ENCODE measurements at regions not wholly inside any gene's neighbourhood (a gene's known extent, or its start where the extent isn't known, plus 50 kb on each side); places are given as distances from the start of the nearest gene placed in this dataset.

- DNase-seq (no peak), ATAC-seq (no peak)
- intact Hi-C loops (cut with DNase I): no loop called here
- 54% methylated on average over 2 of the region's 2 CpGs for WGBS
- no peaks in the 10 kb centered on the region for H3K27me3 ChIP-seq (ENCODE audit: control insufficient read depth, insufficient read depth)
- no peak overlapping the region for H3K27ac ChIP-seq (ENCODE audit: low read length)
- H3K9me3 ChIP-seq (ENCODE audit: control insufficient read depth, low read length): no peaks in the 10 kb centered on the region
- H3K4me3 ChIP-seq (ENCODE audit: low read length): no peak overlapping the region
- H3K4me1 ChIP-seq (ENCODE audit: control insufficient read depth, insufficient read depth, low read length): no peaks in the 10 kb centered on the region
These were observed 132.8 kb upstream of the ZPLD1 start for GRCh38 chr3:102302020-102302419.

GRCh38 chr3:102304550-102304949 lies 130.3 kb upstream of the ZPLD1 start:
- Histone ChIP-seq H3K4me1 (ENCODE audit: control insufficient read depth, insufficient read depth, low read length) (no peaks in the 10 kb centered on the region), H3K9me3 (ENCODE audit: control insufficient read depth, low read length) (no peaks in the 10 kb centered on the region), H3K27me3 (ENCODE audit: control insufficient read depth, insufficient read depth) (no peaks in the 10 kb centered on the region), H3K27ac (ENCODE audit: low read length) (no peak overlapping the region), H3K4me3 (ENCODE audit: low read length) (no peak overlapping the region)
- intact Hi-C loops (cut with DNase I): no loop called here
- DNase-seq (no peak), ATAC-seq (no peak)
- WGBS: 57% methylated on average over 3 of the region's 3 CpGs

GRCh38 chr3:102307442-102307841 lies 127.4 kb upstream of the ZPLD1 start:
- intact Hi-C loops (cut with DNase I): no loop called here
- ATAC-seq (no peak), DNase-seq (no peak)
- Histone ChIP-seq H3K27ac (ENCODE audit: low read length) (no peak overlapping the region), H3K9me3 (ENCODE audit: control insufficient read depth, low read length) (no peaks in the 10 kb centered on the region), H3K4me3 (ENCODE audit: low read length) (no peak overlapping the region), H3K4me1 (ENCODE audit: control insufficient read depth, insufficient read depth, low read length) (no peaks in the 10 kb centered on the region), H3K27me3 (ENCODE audit: control insufficient read depth, insufficient read depth) (no peaks in the 10 kb centered on the region)
- 76% methylated on average over 2 of the region's 2 CpGs for WGBS

GRCh38 chr3:102329066-102329465 lies 105.7 kb upstream of the ZPLD1 start:
- Histone ChIP-seq H3K27ac (ENCODE audit: low read length) (no peak overlapping the region), H3K4me3 (ENCODE audit: low read length) (no peak overlapping the region), H3K4me1 (ENCODE audit: control insufficient read depth, insufficient read depth, low read length) (no peaks in the 10 kb centered on the region), H3K27me3 (ENCODE audit: control insufficient read depth, insufficient read depth) (no peaks in the 10 kb centered on the region), H3K9me3 (ENCODE audit: control insufficient read depth, low read length) (no peaks in the 10 kb centered on the region)
- intact Hi-C loops (cut with DNase I): no loop called here
- ATAC-seq (no peak), DNase-seq (no peak)
- 61% methylated on average over 1 of the region's 1 CpG for WGBS

GRCh38 chr3:102329561-102329960 lies 105.3 kb upstream of the ZPLD1 start:
- Histone ChIP-seq H3K27ac (ENCODE audit: low read length) (no peak overlapping the region), H3K9me3 (ENCODE audit: control insufficient read depth, low read length) (no peaks in the 10 kb centered on the region), H3K27me3 (ENCODE audit: control insufficient read depth, insufficient read depth) (no peaks in the 10 kb centered on the region), H3K4me1 (ENCODE audit: control insufficient read depth, insufficient read depth, low read length) (no peaks in the 10 kb centered on the region), H3K4me3 (ENCODE audit: low read length) (no peak overlapping the region)
- 87% methylated on average over 1 of the region's 1 CpG for WGBS
- intact Hi-C loops (cut with DNase I): no loop called here
- ATAC-seq (no peak), DNase-seq (no peak)

- intact Hi-C loops (cut with DNase I): no loop called here
- DNase-seq: no peak
- Histone ChIP-seq H3K27ac (ENCODE audit: low read length) (no peak overlapping the region), H3K4me3 (ENCODE audit: low read length) (no peak overlapping the region), H3K27me3 (ENCODE audit: control insufficient read depth, insufficient read depth) (no peaks in the 10 kb centered on the region), H3K9me3 (ENCODE audit: control insufficient read depth, low read length) (no peaks in the 10 kb centered on the region), H3K4me1 (ENCODE audit: control insufficient read depth, insufficient read depth, low read length) (no peaks in the 10 kb centered on the region)
- ATAC-seq: no peak
- 84% methylated on average over 1 of the region's 1 CpG for WGBS
These were observed 102.6 kb upstream of the ZPLD1 start for GRCh38 chr3:102332205-102332604.

GRCh38 chr3:102332934-102333333 lies 101.9 kb upstream of the ZPLD1 start:
- Histone ChIP-seq H3K4me3 (ENCODE audit: low read length) (no peak overlapping the region), H3K27me3 (ENCODE audit: control insufficient read depth, insufficient read depth) (no peaks in the 10 kb centered on the region), H3K27ac (ENCODE audit: low read length) (no peak overlapping the region), H3K9me3 (ENCODE audit: control insufficient read depth, low read length) (no peaks in the 10 kb centered on the region), H3K4me1 (ENCODE audit: control insufficient read depth, insufficient read depth, low read length) (no peaks in the 10 kb centered on the region)
- DNase-seq: no peak
- no peak for ATAC-seq
- intact Hi-C loops (cut with DNase I): no loop called here

GRCh38 chr3:102336130-102336529 lies 98.7 kb upstream of the ZPLD1 start:
- DNase-seq (no peak), ATAC-seq (no peak)
- Histone ChIP-seq H3K27me3 (ENCODE audit: control insufficient read depth, insufficient read depth) (no peaks in the 10 kb centered on the region), H3K4me1 (ENCODE audit: control insufficient read depth, insufficient read depth, low read length) (no peaks in the 10 kb centered on the region), H3K27ac (ENCODE audit: low read length) (no peak overlapping the region), H3K9me3 (ENCODE audit: control insufficient read depth, low read length) (no peaks in the 10 kb centered on the region), H3K4me3 (ENCODE audit: low read length) (no peak overlapping the region)
- intact Hi-C loops (cut with DNase I): no loop called here
- 73% methylated on average over 3 of the region's 3 CpGs for WGBS

GRCh38 chr3:102339671-102340070 lies 95.1 kb upstream of the ZPLD1 start:
- DNase-seq: no peak
- no peaks in the 10 kb centered on the region for H3K27me3 ChIP-seq (ENCODE audit: control insufficient read depth, insufficient read depth)
- H3K4me1 ChIP-seq (ENCODE audit: control insufficient read depth, insufficient read depth, low read length): no peaks in the 10 kb centered on the region
- no peak overlapping the region for H3K4me3 ChIP-seq (ENCODE audit: low read length)
- no peak overlapping the region for H3K27ac ChIP-seq (ENCODE audit: low read length)
- intact Hi-C loops (cut with DNase I): no loop called here
- no peak for ATAC-seq
- no peaks in the 10 kb centered on the region for H3K9me3 ChIP-seq (ENCODE audit: control insufficient read depth, low read length)
- 83% methylated on average over 2 of the region's 2 CpGs for WGBS

- Histone ChIP-seq H3K27me3 (ENCODE audit: control insufficient read depth, insufficient read depth) (no peaks in the 10 kb centered on the region), H3K9me3 (ENCODE audit: control insufficient read depth, low read length) (no peaks in the 10 kb centered on the region), H3K27ac (ENCODE audit: low read length) (no peak overlapping the region), H3K4me3 (ENCODE audit: low read length) (no peak overlapping the region), H3K4me1 (ENCODE audit: control insufficient read depth, insufficient read depth, low read length) (no peaks in the 10 kb centered on the region)
- ATAC-seq: no peak
- no peak for DNase-seq
- intact Hi-C loops (cut with DNase I): no loop called here
These were observed 87.9 kb upstream of the ZPLD1 start for GRCh38 chr3:102346897-102347296.

- H3K9me3 ChIP-seq (ENCODE audit: control insufficient read depth, low read length): no peaks in the 10 kb centered on the region
- no peaks in the 10 kb centered on the region for H3K27me3 ChIP-seq (ENCODE audit: control insufficient read depth, insufficient read depth)
- H3K4me1 ChIP-seq (ENCODE audit: control insufficient read depth, insufficient read depth, low read length): no peaks in the 10 kb centered on the region
- DNase-seq (no peak), ATAC-seq (no peak)
- intact Hi-C loops (cut with DNase I): no loop called here
- no peak overlapping the region for H3K4me3 ChIP-seq (ENCODE audit: low read length)
- H3K27ac ChIP-seq (ENCODE audit: low read length): no peak overlapping the region
- 64% methylated on average over 2 of the region's 2 CpGs for WGBS
These were observed 85.9 kb upstream of the ZPLD1 start for GRCh38 chr3:102348904-102349303.

- Histone ChIP-seq H3K9me3 (ENCODE audit: control insufficient read depth, low read length) (no peaks in the 10 kb centered on the region), H3K27me3 (ENCODE audit: control insufficient read depth, insufficient read depth) (no peaks in the 10 kb centered on the region), H3K4me3 (ENCODE audit: low read length) (no peak overlapping the region), H3K27ac (ENCODE audit: low read length) (no peak overlapping the region), H3K4me1 (ENCODE audit: control insufficient read depth, insufficient read depth, low read length) (no peaks in the 10 kb centered on the region)
- DNase-seq (peak; percentile 18 to 59 (median 25)), ATAC-seq (peak; percentile 64 to 90)
- 37% methylated on average over 4 of the region's 4 CpGs for WGBS
- intact Hi-C loops (cut with DNase I): no loop called here
These were observed 81.7 kb upstream of the ZPLD1 start for GRCh38 chr3:102353148-102353547.

Data from right cardiac atrium (tissue), 5 donors.